ENCODE measurements at regions not wholly inside any gene's neighbourhood (a gene's known extent, or its start where the extent isn't known, plus 50 kb on each side); places are given as distances from the start of the nearest gene placed in this dataset.
"Not testable (repeated sequence)": the region's sequence is repeated elsewhere in the genome, so short reads cannot be mapped to it uniquely, and the experiment has no call there.

GRCh38 chr16:15204571-15204970 lies 110.5 kb upstream of the RRN3 start:
- DNase-seq (ENCODE audit: low read depth), result not testable (repeated sequence)

DNA sequence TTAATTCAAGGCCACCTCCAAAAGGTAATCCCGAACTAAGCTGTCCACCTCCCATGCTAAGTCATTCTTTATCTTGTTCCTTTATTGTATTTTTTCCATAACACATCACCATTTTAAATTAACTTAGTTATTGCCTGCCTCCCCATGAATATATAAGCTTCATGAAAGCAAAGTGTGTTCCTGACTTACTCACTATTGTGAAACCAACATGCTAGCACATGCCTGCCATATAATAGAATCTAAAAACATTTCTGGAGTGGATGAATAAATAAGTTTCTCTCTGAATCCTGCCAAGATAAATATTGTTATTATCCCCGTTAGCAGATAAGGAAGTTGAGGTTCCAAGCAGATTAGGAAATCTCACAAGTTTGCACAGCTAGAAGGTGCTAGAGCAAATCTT lies 98.7 kb upstream of the RRN3 start:
- DNase-seq (ENCODE audit: low read depth), result not testable (repeated sequence)

- not testable (repeated sequence) for DNase-seq (ENCODE audit: low read depth)
These were observed 98.1 kb upstream of the RRN3 start for GRCh38 chr16:15192197-15192596.

DNA sequence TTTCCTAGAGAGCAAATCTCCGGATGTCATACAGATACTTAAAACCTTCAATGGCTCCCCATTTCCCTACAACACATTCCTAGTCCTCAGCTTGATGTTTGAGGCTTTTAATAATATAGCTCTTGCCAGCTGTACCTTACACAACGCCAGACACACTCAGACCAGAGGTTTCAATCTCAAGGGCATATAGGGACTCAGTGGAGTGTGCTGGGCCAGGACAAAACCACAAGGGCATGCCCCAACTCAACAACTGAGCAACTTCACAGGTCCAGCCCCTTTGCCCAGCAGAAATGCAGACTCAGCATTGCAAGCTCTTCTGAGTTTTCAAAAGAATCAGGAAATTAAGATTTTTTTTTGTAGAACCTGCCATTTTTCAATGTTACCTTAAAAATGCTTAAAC lies 95.4 kb upstream of the RRN3 start:
- DNase-seq (ENCODE audit: low read depth), result not testable (repeated sequence)

All from Daoy (cell line).